Breast epithelium (tissue), 4 donors: ENCODE measurements at regions not wholly inside any gene's neighbourhood (a gene's known extent, or its start where the extent isn't known, plus 50 kb on each side); places are given as distances from the start of the nearest gene placed in this dataset.

Experiments used
- DNase-seq, 2 donors: peaks; one replicate each; pipeline ENCODE4 v3.0.0-alpha.2; 2019; ENCODE audit warnings: low spot score in 2 of 2
- H3K27ac ChIP-seq, 2 donors: fragments of 200-600 bp; sonication (generic) in 1 of 2; one replicate each; pipeline ENCODE4 v1.5.1; 2016 to 2019; ENCODE audit warnings: mild to moderate bottlenecking in 1 of 2
- H3K27me3 ChIP-seq, 2 donors: fragments of 200-600 bp; sonication (generic) in 1 of 2; one replicate each; pipeline versions ENCODE4 v1.5.1 to v1.6.0; 2017 to 2019; ENCODE audit warnings: control low read depth in 1 of 2, mild to moderate bottlenecking in 1 of 2
- H3K36me3 ChIP-seq: fragments of 200-600 bp; one replicate; pipeline ENCODE4 v1.5.1; 2019
- H3K4me1 ChIP-seq, 2 donors: fragments of 200-600 bp; sonication (generic); one replicate each; pipeline ENCODE4 v1.5.1; 2016 to 2019; ENCODE audit warnings: control low read depth in 1 of 2
- H3K4me3 ChIP-seq, 3 donors: fragments of 200-600 bp; sonication (generic); 1 replicate in 2 of 3; 2 replicates in 1 of 3; pipeline ENCODE4 v1.5.1; 2016 to 2019; ENCODE audit warnings: mild to moderate bottlenecking in 3 of 3, moderate library complexity in 2 of 3
- H3K9me3 ChIP-seq, 2 donors: fragments of 200-600 bp; sonication (generic) in 1 of 2; one replicate each; pipeline ENCODE4 v1.5.1; 2016 to 2019; ENCODE audit warnings: control low read depth in 1 of 2
- CTCF ChIP-seq, 3 donors: fragments of 450-650 bp; IDR thresholded peaks; one replicate each; pipeline ENCODE4 v1.5.1; 2016 to 2017; ENCODE audit warnings: antibody characterized with exemption in 3 of 3, mild to moderate bottlenecking in 3 of 3, moderate library complexity in 3 of 3
- POLR2A ChIP-seq: fragments of 450-650 bp; IDR thresholded peaks from one replicate; pipeline ENCODE4 v1.6.1; 2016; ENCODE audit warnings: antibody characterized with exemption, mild to moderate bottlenecking, moderate library complexity
- POLR2AphosphoS5 ChIP-seq, 3 donors: sonication (generic); formaldehyde crosslinking; IDR thresholded peaks; one replicate each; pipeline ENCODE4 v1.6.1; 2017; ENCODE audit warnings: antibody characterized with exemption in 3 of 3
- intact Hi-C: fragments of 100-400 bp; cut with DNase I; formaldehyde crosslinking; loops from one replicate; pipeline ENCODE4 v1.15.1; 2023; ENCODE audit warnings: low total_unique reads

- Histone ChIP-seq H3K9me3 (no peaks in the 10 kb centered on the region), H3K36me3 (no peaks in the 10 kb centered on the region), H3K27ac (peak overlapping the region in 1 of 2 donors; percentile 8), H3K27me3 (no peaks in the 10 kb centered on the region), H3K4me1 (no peaks in the 10 kb centered on the region), H3K4me3 (no peak overlapping the region)
- no peak for DNase-seq
- intact Hi-C loops, result loop anchor here (10.0 kb wide), 1 partner anchor 539 kb away; no protein-coding TSS in a partner anchor
- TF ChIP-seq POLR2AphosphoS5 (IDR thresholded peaks at IDR 0.05) (no peak), POLR2A (no peak), CTCF (IDR thresholded peaks at IDR 0.05) (no peak)
Measured at GRCh38 chr5:67255881-67256280, 59.3 kb upstream of the CD180 start.

- H3K27me3 ChIP-seq, result no peaks in the 10 kb centered on the region
- H3K4me3 ChIP-seq, result no peak overlapping the region
- intact Hi-C loops, result loop anchor here (10.0 kb wide), 1 partner anchor 541 kb away; no protein-coding TSS in a partner anchor
- H3K36me3 ChIP-seq, result no peaks in the 10 kb centered on the region
- no peak overlapping the region for H3K27ac ChIP-seq
- H3K9me3 ChIP-seq, result no peaks in the 10 kb centered on the region
- DNase-seq, result no peak
- no peaks in the 10 kb centered on the region for H3K4me1 ChIP-seq
- TF ChIP-seq POLR2A, result no peak
- TF ChIP-seq POLR2AphosphoS5 (IDR thresholded peaks at IDR 0.05), result no peak
- TF ChIP-seq CTCF (IDR thresholded peaks at IDR 0.05), result no peak
Measured at GRCh38 chr5:67253911-67254310, 57.3 kb upstream of the CD180 start.

- Histone ChIP-seq H3K4me1 (peaks cover 0 to 3% of the 10 kb centered on the region in 2 donors), H3K27ac (peak overlapping the region; percentile 57 to 71), H3K9me3 (no peaks in the 10 kb centered on the region), H3K27me3 (no peaks in the 10 kb centered on the region), H3K4me3 (no peak overlapping the region), H3K36me3 (no peaks in the 10 kb centered on the region)
- TF ChIP-seq CTCF (IDR thresholded peaks at IDR 0.05) (no peak), POLR2A (no peak), POLR2AphosphoS5 (IDR thresholded peaks at IDR 0.05) (no peak)
- DNase-seq, result no peak
- intact Hi-C loops, result loop anchor here (10.0 kb wide), 1 partner anchor 1005 kb away; no protein-coding TSS in a partner anchor
Measured at GRCh38 chr5:67249590-67249895, 52.9 kb upstream of the CD180 start.

- intact Hi-C loops, result loop anchor here (10.0 kb wide), 1 partner anchor 1006 kb away; no protein-coding TSS in a partner anchor
- H3K4me1 ChIP-seq, result peaks cover 0 to 7% of the 10 kb centered on the region in 2 donors
- peak overlapping the region; percentile 57 to 71 for H3K27ac ChIP-seq
- peak in 1 of 2 donors; percentile 94 for DNase-seq
- no peaks in the 10 kb centered on the region for H3K9me3 ChIP-seq
- no peak overlapping the region for H3K4me3 ChIP-seq
- no peak for TF ChIP-seq POLR2A
- no peak for TF ChIP-seq CTCF (IDR thresholded peaks at IDR 0.05)
- TF ChIP-seq POLR2AphosphoS5 (IDR thresholded peaks at IDR 0.05), result peak; percentile 54 to 84 (median 61)
- H3K27me3 ChIP-seq, result no peaks in the 10 kb centered on the region
- no peaks in the 10 kb centered on the region for H3K36me3 ChIP-seq
Measured at GRCh38 chr5:67248703-67249589, 52.3 kb upstream of the CD180 start.

- H3K4me1 ChIP-seq, result peaks cover 0 to 7% of the 10 kb centered on the region in 2 donors
- no peaks in the 10 kb centered on the region for H3K36me3 ChIP-seq
- DNase-seq, result no peak
- no peaks in the 10 kb centered on the region for H3K9me3 ChIP-seq
- H3K27me3 ChIP-seq, result no peaks in the 10 kb centered on the region
- H3K4me3 ChIP-seq, result no peak overlapping the region
- TF ChIP-seq CTCF (IDR thresholded peaks at IDR 0.05) (no peak), POLR2A (no peak), POLR2AphosphoS5 (IDR thresholded peaks at IDR 0.05) (no peak)
- peak overlapping the region; percentile 37 to 63 for H3K27ac ChIP-seq
- intact Hi-C loops, result loop anchor here (10.0 kb wide), 1 partner anchor 1008 kb away; no protein-coding TSS in a partner anchor
Measured at GRCh38 chr5:67246546-67247268, 50.1 kb upstream of the CD180 start.
